ENCODE measurements at regions not wholly inside any gene's neighbourhood (a gene's known extent, or its start where the extent isn't known, plus 50 kb on each side); places are given as distances from the start of the nearest gene placed in this dataset.
A peak's percentile ranks its signal among the peaks of the same experiment; 100 is the strongest.

GRCh38 chr11:45745065-45745811, 59.7 kb upstream of the SLC35C1 start:
- DNase-seq (ENCODE audit: low spot score), result no peak
- no peak overlapping the region for H3K4me3 ChIP-seq (ENCODE audit: low read depth in 1 of 3, low read length in 3 of 3)
- H3K9me3 ChIP-seq (ENCODE audit: control insufficient read depth in 4 of 4, low read length in 3 of 4), result no peaks in the 10 kb centered on the region
- no peak overlapping the region for H3K9ac ChIP-seq (ENCODE audit: low read depth in 1 of 2, low read length in 2 of 2)
- WGBS, result 72% methylated on average over 13 of the region's 13 CpGs
- H3K4me1 ChIP-seq (ENCODE audit: control insufficient read depth in 4 of 4, insufficient read depth in 4 of 4, low read length in 3 of 4), result no peaks in the 10 kb centered on the region
- peak; percentile 77 for TF ChIP-seq REST (IDR thresholded peaks at IDR 0.05)
- no peak for TF ChIP-seq EGR1 (IDR thresholded peaks at IDR 0.05; ENCODE audit: low read depth in 2 of 2)
- peak; percentile 78 for TF ChIP-seq NR2F2 (IDR thresholded peaks at IDR 0.05)
- H3K36me3 ChIP-seq (ENCODE audit: control insufficient read depth in 4 of 4, insufficient read depth in 3 of 4, low read depth in 1 of 4, low read length in 3 of 4), result no peaks in the 10 kb centered on the region
- no peaks in the 10 kb centered on the region for H3K27me3 ChIP-seq (ENCODE audit: control insufficient read depth in 4 of 4, insufficient read depth in 4 of 4, low read length in 3 of 4)
- H3K27ac ChIP-seq (ENCODE audit: low read depth in 1 of 2, low read length in 2 of 2), result peak overlapping the region; percentile 18 to 28

GRCh38 chr11:45743556-45744468, 61.1 kb upstream of the SLC35C1 start:
- TF ChIP-seq JUND (IDR thresholded peaks at IDR 0.05) (no peak), FOXA1 (IDR thresholded peaks at IDR 0.05) (no peak), RXRA (IDR thresholded peaks at IDR 0.05) (no peak), FOXA2 (IDR thresholded peaks at IDR 0.05) (no peak), CTCF (IDR thresholded peaks at IDR 0.05; ENCODE audit: low read depth, low read length, missing input control) (no peak), ATF3 (IDR thresholded peaks at IDR 0.05) (no peak), YY1 (IDR thresholded peaks at IDR 0.05) (no peak), SP1 (IDR thresholded peaks at IDR 0.05) (no peak), ZBTB33 (IDR thresholded peaks at IDR 0.05) (no peak), NR2F2 (IDR thresholded peaks at IDR 0.05) (no peak), GABPA (IDR thresholded peaks at IDR 0.05 in 1 of 2, conservative IDR thresholded peaks at IDR 0.05 in 1 of 2) (no peak), REST (IDR thresholded peaks at IDR 0.05) (no peak)
- no peak overlapping the region for H3K9ac ChIP-seq (ENCODE audit: low read depth in 1 of 2, low read length in 2 of 2)
- no peaks in the 10 kb centered on the region for H3K4me1 ChIP-seq (ENCODE audit: control insufficient read depth in 4 of 4, insufficient read depth in 4 of 4, low read length in 3 of 4)
- H3K27ac ChIP-seq (ENCODE audit: low read depth in 1 of 2, low read length in 2 of 2), result no peak overlapping the region
- no peaks in the 10 kb centered on the region for H3K9me3 ChIP-seq (ENCODE audit: control insufficient read depth in 4 of 4, low read length in 3 of 4)
- WGBS, result 87% methylated on average over 11 of the region's 11 CpGs
- DNase-seq (ENCODE audit: low spot score), result no peak
- H3K36me3 ChIP-seq (ENCODE audit: control insufficient read depth in 4 of 4, insufficient read depth in 3 of 4, low read depth in 1 of 4, low read length in 3 of 4), result no peaks in the 10 kb centered on the region
- no peak overlapping the region for H3K4me3 ChIP-seq (ENCODE audit: low read depth in 1 of 3, low read length in 3 of 3)
- no peaks in the 10 kb centered on the region for H3K27me3 ChIP-seq (ENCODE audit: control insufficient read depth in 4 of 4, insufficient read depth in 4 of 4, low read length in 3 of 4)
